ENCODE measurements at regions not wholly inside any gene's neighbourhood (a gene's known extent, or its start where the extent isn't known, plus 50 kb on each side); places are given as distances from the start of the nearest gene placed in this dataset.

- TF ChIP-seq CHD7 (IDR thresholded peaks at IDR 0.05; ENCODE audit: insufficient replicate concordance, low read length) (no peak), NANOG (IDR thresholded peaks at IDR 0.05; ENCODE audit: insufficient read depth, low read depth, low read length, poor library complexity, severe bottlenecking) (no peak), TEAD4 (IDR thresholded peaks at IDR 0.05; ENCODE audit: low read depth, low read length) (no peak), POLR2AphosphoS5 (IDR thresholded peaks at IDR 0.05; ENCODE audit: low read depth, low read length) (no peak), GABPA (IDR thresholded peaks at IDR 0.05; ENCODE audit: borderline replicate concordance, insufficient read depth, low read length) (no peak), EGR1 (IDR thresholded peaks at IDR 0.05; ENCODE audit: borderline replicate concordance, low read depth, low read length) (no peak), MAFK (IDR thresholded peaks at IDR 0.05; ENCODE audit: low read depth, low read length) (no peak), EP300 (IDR thresholded peaks at IDR 0.05; ENCODE audit: borderline replicate concordance in 1 of 2, low read depth in 2 of 2, low read length in 2 of 2) (no peak), SP1 (IDR thresholded peaks at IDR 0.05; ENCODE audit: low read depth, low read length) (no peak)
Observed at GRCh38 chr9:96020792-96021550, 145.5 kb downstream of the ERCC6L2 start (continued).
